H1 (cell line): ENCODE measurements at regions not wholly inside any gene's neighbourhood (a gene's known extent, or its start where the extent isn't known, plus 50 kb on each side); places are given as distances from the start of the nearest gene placed in this dataset.

Experiments used
- CTCF ChIA-PET: fragments of 300-600 bp; sonication (Branson Sonifier 250); formaldehyde crosslinking; loops from one replicate; lab custom pipeline; 2021; ENCODE audit not compliant: partially characterized antibody; lab: Charles Lee
- POLR2A ChIA-PET: fragments of 300-600 bp; sonication (Branson Sonifier 250); formaldehyde crosslinking; loops from one replicate; lab custom pipeline; 2021; ENCODE audit warnings: inconsistent platforms; ENCODE audit not compliant: partially characterized antibody; lab: Charles Lee
- DNase-seq, 2 experiments: peaks; one replicate each; pipeline versions ENCODE4 v3.0.0 to v3.0.0-alpha.2; 2010 to 2022; ENCODE audit warnings: low spot score in 2 of 2, low read depth in 1 of 2, mixed read lengths in 1 of 2
- FAIRE-seq: peaks from 2 replicates; lab custom pipeline; 2011; peaks lifted over from hg19 to GRCh38; lab: Jason Lieb, UNC
- H2AFZ ChIP-seq: 2 replicates; pipeline ENCODE4 v1.8.1; 2012; ENCODE audit warnings: low read length, inconsistent platforms
- H2AK5ac ChIP-seq: 2 replicates; pipeline ENCODE4 v1.6.1; 2013; ENCODE audit warnings: low read depth, low read length
- H2BK120ac ChIP-seq: replicated peaks from 2 replicates; pipeline ENCODE3; 2013; ENCODE audit warnings: low read depth, low read length, inconsistent platforms
- H2BK12ac ChIP-seq: 2 replicates; pipeline ENCODE4 v1.6.1; 2013; ENCODE audit warnings: low read depth, low read length
- H2BK15ac ChIP-seq: 2 replicates; pipeline ENCODE4 v1.6.1; 2013; ENCODE audit warnings: low read length
- H2BK20ac ChIP-seq: 2 replicates; pipeline ENCODE4 v1.6.1; 2013; ENCODE audit warnings: low read length
- H2BK5ac ChIP-seq: 2 replicates; pipeline ENCODE4 v1.6.1; 2013; ENCODE audit warnings: low read depth, low read length
- H3K14ac ChIP-seq: 2 replicates; pipeline ENCODE4 v1.6.1; 2013; ENCODE audit warnings: inconsistent platforms; ENCODE audit not compliant: insufficient read length
- H3K18ac ChIP-seq: 2 replicates; pipeline ENCODE4 v1.6.1; 2013; ENCODE audit warnings: low read length; ENCODE audit errors: extremely low read depth
- H3K23ac ChIP-seq: 2 replicates; pipeline ENCODE4 v1.6.1; 2013; ENCODE audit warnings: inconsistent platforms; ENCODE audit not compliant: insufficient read length
- H3K23me2 ChIP-seq: 2 replicates; pipeline ENCODE4 v1.6.1; 2013; ENCODE audit warnings: low read depth, low read length
- H3K27ac ChIP-seq: 2 replicates; pipeline ENCODE4 v1.6.1; 2011; ENCODE audit warnings: low read depth, low read length, inconsistent platforms
- H3K27me3 ChIP-seq, 4 experiments: replicated peaks in 1 of 4; 1 replicate in 1 of 4; 2 replicates in 3 of 4; pipeline versions ENCODE4 v1.6.1 to v1.8.1; 2011 to 2013; ENCODE audit warnings: low read length in 3 of 4, mild to moderate bottlenecking in 3 of 4, inconsistent platforms in 2 of 4, mixed read lengths in 2 of 4, moderate library complexity in 1 of 4; ENCODE audit not compliant: control insufficient read depth in 3 of 4, insufficient read depth in 3 of 4; ENCODE audit errors: extremely low read depth in 1 of 4
- H3K36me3 ChIP-seq, 4 experiments: 2 replicates each; pipeline versions ENCODE4 v1.6.1 to v1.8.1; 2011 to 2013; ENCODE audit warnings: mild to moderate bottlenecking in 4 of 4, low read length in 3 of 4, moderate library complexity in 2 of 4, control low read depth in 1 of 4, inconsistent platforms in 1 of 4; ENCODE audit not compliant: insufficient read depth in 4 of 4, control insufficient read depth in 2 of 4
- H3K4ac ChIP-seq: replicated peaks from 2 replicates; pipeline ENCODE3; 2013; ENCODE audit warnings: low read length, low read depth, mixed read lengths, inconsistent platforms; ENCODE audit not compliant: insufficient read length
- H3K4me1 ChIP-seq, 4 experiments: replicated peaks in 1 of 4; 1 replicate in 1 of 4; 2 replicates in 3 of 4; pipeline versions ENCODE4 v1.6.1 to v1.8.1; 2011 to 2013; ENCODE audit warnings: low read length in 3 of 4, inconsistent platforms in 2 of 4, mixed read lengths in 1 of 4; ENCODE audit not compliant: insufficient read depth in 4 of 4, control insufficient read depth in 3 of 4
- H3K4me2 ChIP-seq, 2 experiments: 2 replicates each; pipeline versions ENCODE4 v1.6.1 to v1.8.1; 2011 to 2013; ENCODE audit warnings: low read depth in 2 of 2, low read length in 2 of 2, control low read depth in 1 of 2, inconsistent platforms in 1 of 2, mild to moderate bottlenecking in 1 of 2; ENCODE audit not compliant: insufficient read depth in 1 of 2
- H3K4me3 ChIP-seq, 4 experiments: fragments of 200-600, 300-600 bp in 1 of 4; sonication (generic), shearing (Covaris generic), sonication (Bioruptor Twin) in 1 of 4; 2 replicates each; pipeline versions ENCODE4 v1.5.1 to v1.8.1; 2011 to 2016; ENCODE audit warnings: low read length in 4 of 4, low read depth in 3 of 4, control low read depth in 2 of 4, inconsistent platforms in 2 of 4, mild to moderate bottlenecking in 2 of 4, mixed read lengths in 1 of 4, moderate library complexity in 1 of 4; ENCODE audit not compliant: insufficient read depth in 2 of 4; ENCODE audit errors: extremely low read depth in 1 of 4
- H3K56ac ChIP-seq: replicated peaks from 2 replicates; pipeline ENCODE3; 2013; ENCODE audit warnings: low read depth, mild to moderate bottlenecking, mixed read lengths, low read length, inconsistent platforms; ENCODE audit not compliant: insufficient read length
- H3K79me1 ChIP-seq: 2 replicates; pipeline ENCODE4 v1.6.1; 2013; ENCODE audit warnings: low read depth, low read length, control low read depth
- H3K79me2 ChIP-seq, 2 experiments: 2 replicates each; pipeline versions ENCODE4 v1.6.1 to v1.8.1; 2012 to 2013; ENCODE audit warnings: low read length in 2 of 2, mild to moderate bottlenecking in 2 of 2, inconsistent platforms in 1 of 2; ENCODE audit not compliant: insufficient read depth in 2 of 2, control insufficient read depth in 1 of 2
- H3K9ac ChIP-seq, 4 experiments: replicated peaks in 1 of 4; 1 replicate in 1 of 4; 2 replicates in 3 of 4; pipeline versions ENCODE4 v1.6.1 to v1.8.1; 2011 to 2013; ENCODE audit warnings: low read depth in 3 of 4, low read length in 3 of 4, control low read depth in 2 of 4, mild to moderate bottlenecking in 2 of 4, moderate library complexity in 2 of 4, inconsistent platforms in 1 of 4; ENCODE audit errors: extremely low read depth in 1 of 4
- H3K9me3 ChIP-seq, 2 experiments: 2 replicates each; pipeline versions ENCODE4 v1.6.1 to v1.8.1; 2012 to 2013; ENCODE audit warnings: mild to moderate bottlenecking in 2 of 2, moderate library complexity in 2 of 2, control low read depth in 1 of 2, inconsistent platforms in 1 of 2, low read depth in 1 of 2, low read length in 1 of 2, mixed read lengths in 1 of 2; ENCODE audit not compliant: insufficient read depth in 2 of 2
- H4K20me1 ChIP-seq, 2 experiments: replicated peaks in 1 of 2; 2 replicates each; pipeline versions ENCODE3 to v1.8.1; 2011 to 2013; ENCODE audit warnings: inconsistent platforms in 2 of 2, low read length in 2 of 2, mild to moderate bottlenecking in 1 of 2; ENCODE audit not compliant: insufficient read depth in 2 of 2, control insufficient read depth in 1 of 2
- H4K5ac ChIP-seq: 2 replicates; pipeline ENCODE4 v1.6.1; 2013; ENCODE audit warnings: low read length, low read depth, mixed read lengths, inconsistent platforms; ENCODE audit not compliant: insufficient read length
- H4K8ac ChIP-seq: 2 replicates; pipeline ENCODE4 v1.8.0; 2013; ENCODE audit warnings: mild to moderate bottlenecking, moderate library complexity, low read length, inconsistent platforms; ENCODE audit not compliant: insufficient read depth; ENCODE audit errors: extremely low read depth
- H4K91ac ChIP-seq: replicated peaks from 2 replicates; pipeline ENCODE3; 2013; ENCODE audit warnings: low read length, mixed read lengths, inconsistent platforms; ENCODE audit not compliant: insufficient read length
- ATF3 ChIP-seq: IDR thresholded peaks from 2 replicates; pipeline ENCODE4 v1.6.1; 2011; ENCODE audit warnings: low read depth, mild to moderate bottlenecking, low read length; ENCODE audit not compliant: insufficient read depth
- BRCA1 ChIP-seq: IDR thresholded peaks from 2 replicates; pipeline ENCODE4 v1.6.1; 2012; ENCODE audit warnings: low read depth, low read length, improper control_type of control experiment
- EGR1 ChIP-seq: IDR thresholded peaks from 2 replicates; pipeline ENCODE4 v1.6.1; 2011; ENCODE audit warnings: low read depth, low read length, borderline replicate concordance
- EZH2 ChIP-seq: fragments of 200-600 bp; sonication (generic); IDR thresholded peaks from 2 replicates; pipeline ENCODE4 v1.7.1; 2012; ENCODE audit warnings: low read depth, mild to moderate bottlenecking, moderate library complexity, low read length, inconsistent platforms; ENCODE audit not compliant: severe bottlenecking
- FOSL1 ChIP-seq: IDR thresholded peaks from 2 replicates; pipeline ENCODE4 v1.6.1; 2011; ENCODE audit warnings: mild to moderate bottlenecking, low read depth, low read length, moderate library complexity; ENCODE audit not compliant: insufficient read depth
- HDAC6 ChIP-seq: IDR thresholded peaks from one replicate; pipeline ENCODE4 v1.7.1; 2012; ENCODE audit warnings: low read depth, mild to moderate bottlenecking, inconsistent platforms, low read length, moderate library complexity
- SIN3A ChIP-seq, 2 experiments: IDR thresholded peaks in 1 of 2; conservative IDR thresholded peaks in 1 of 2; 2 replicates each; pipeline ENCODE4 v1.6.1; 2011 to 2012; ENCODE audit warnings: low read length in 2 of 2, improper control_type of control experiment in 1 of 2, low read depth in 1 of 2, mild to moderate bottlenecking in 1 of 2
- SIX5 ChIP-seq: IDR thresholded peaks from 2 replicates; pipeline ENCODE4 v1.6.1; 2011; ENCODE audit warnings: mild to moderate bottlenecking, low read depth, low read length
- SP4 ChIP-seq: IDR thresholded peaks from 2 replicates; pipeline ENCODE4 v1.6.1; 2012; ENCODE audit warnings: low read length, inconsistent platforms
- TAF1 ChIP-seq: IDR thresholded peaks from 2 replicates; pipeline ENCODE4 v1.6.1; 2011; ENCODE audit warnings: mild to moderate bottlenecking, low read depth, low read length
- USF2 ChIP-seq: IDR thresholded peaks from 2 replicates; pipeline ENCODE4 v1.6.1; 2011; ENCODE audit warnings: low read length, improper control_type of control experiment
- WGBS, 2 experiments: shearing (Covaris generic) in 1 of 2; methylation state at CpG; one replicate each; pipeline versions ENCODE4 v1.1.6 to v1.1.7; 2013 to 2015; ENCODE audit warnings: low lambda C conversion rate in 2 of 2, mixed read lengths in 2 of 2, inconsistent platforms in 1 of 2, low coverage in 1 of 2, missing lambda C conversion rate in 1 of 2; ENCODE audit not compliant: insufficient replicate concordance in 2 of 2, insufficient coverage in 1 of 2, insufficient read length in 1 of 2; ENCODE audit errors: extremely low coverage in 1 of 2, missing lambda C conversion rate in 1 of 2; 5-methylcytosine and 5-hydroxymethylcytosine counted together

- WGBS, 2 experiments = 94% methylated on average over 4 of the region's 4 CpGs; no CpG with 5 or more reads in 1 of the 2 experiments
- no peak overlapping the region for H3K4me2 ChIP-seq
- CTCF ChIA-PET = no interaction called here
These were observed 133.8 kb downstream of the MRPL36 start for GRCh38 chr5:1665803-1666202.

More at GRCh38 chr5:1665803-1666202, 133.8 kb downstream of the MRPL36 start:
- Histone ChIP-seq H4K20me1 (peaks cover 0 to 5% of the 10 kb centered on the region in 2 experiments), H3K23ac (no peak overlapping the region), H3K4ac (no peak overlapping the region), H2AK5ac (peak overlapping the region; percentile 96; the same call in 1 of the 2 replicates), H2AFZ (no peak overlapping the region), H2BK15ac (peak overlapping the region; percentile 31; the same call in 1 of the 2 replicates), H3K14ac (no peak overlapping the region), H3K79me1 (no peaks in the 10 kb centered on the region), H2BK5ac (no peak overlapping the region)
- DNase-seq = no peak
- TF ChIP-seq BRCA1 (no peak), USF2 (no peak), ATF3 (no peak), SIN3A (conservative IDR thresholded peaks at IDR 0.05 in 1 of 2, IDR thresholded peaks at IDR 0.05 in 1 of 2; ENCODE audit: low read depth in 1 of 2, low read length in 2 of 2) (no peak), SP4 (no peak), EGR1 (no peak), HDAC6 (no peak), SIX5 (no peak), TAF1 (no peak), EZH2 (no peak), FOSL1 (no peak)
- TF ChIP-seq, all 59 proteins: peak for 0
- H3K56ac ChIP-seq = no peak overlapping the region
- no peak overlapping the region for H4K91ac ChIP-seq
- H2BK12ac ChIP-seq = 0 out of 2 replicates have a peak overlapping the region, but pooled peaks have one; percentile 14
- 0 out of 2 replicates have a peak overlapping the region, but pooled peaks have one; percentile 61 for H2BK20ac ChIP-seq
- H4K8ac ChIP-seq = no peak overlapping the region
- H3K9ac ChIP-seq = no peak overlapping the region
- H3K18ac ChIP-seq = no peak overlapping the region
- H3K79me2 ChIP-seq = no peaks in the 10 kb centered on the region
- peaks cover 0 to 18% (median 8%) of the 10 kb centered on the region in 4 experiments; a peak in 5 of 7 replicates for H3K4me1 ChIP-seq
- H3K23me2 ChIP-seq = peaks cover 7% of the 10 kb centered on the region; the same call in 1 of the 2 replicates
- POLR2A ChIA-PET = no interaction called here
- H2BK120ac ChIP-seq = no peak overlapping the region
- peaks cover 2 to 36% (median 23%) of the 10 kb centered on the region in 4 experiments for H3K27me3 ChIP-seq
- no peaks in the 10 kb centered on the region for H3K9me3 ChIP-seq
- H3K36me3 ChIP-seq = no peaks in the 10 kb centered on the region
- no peak for FAIRE-seq
- no peak overlapping the region for H4K5ac ChIP-seq
- no peak overlapping the region for H3K27ac ChIP-seq
- H3K4me3 ChIP-seq = no peak overlapping the region
